HG02981 (cell line): ENCODE measurements at regions not wholly inside any gene's neighbourhood (a gene's known extent, or its start where the extent isn't known, plus 50 kb on each side); places are given as distances from the start of the nearest gene placed in this dataset.
"Not testable (repeated sequence)": the region's sequence is repeated elsewhere in the genome, so short reads cannot be mapped to it uniquely, and the experiment has no call there.

Experiments used
- ATAC-seq: cut with Tn5 transposase; IDR thresholded peaks from one replicate; pipeline ENCODE4 v1.9.1; 2021; ENCODE audit warnings: mild to moderate bottlenecking, moderate library complexity; ENCODE audit not compliant: unreplicated experiment

- no peak for ATAC-seq
These were observed 80.2 kb upstream of the SULF2 start for GRCh38 chr20:47865451-47865850.

- ATAC-seq: no peak
These were observed 78.7 kb upstream of the SULF2 start for GRCh38 chr20:47863981-47864380.

GRCh38 chr20:47863315-47863965 is 78.2 kb upstream of the SULF2 start:
- ATAC-seq: no peak

- ATAC-seq: no peak
These were observed 77.4 kb upstream of the SULF2 start for GRCh38 chr20:47862574-47863240.

GRCh38 chr20:47861116-47861515 is 75.8 kb upstream of the SULF2 start:
- no peak for ATAC-seq

GRCh38 chr20:47860049-47860830 is 75.0 kb upstream of the SULF2 start:
- no peak for ATAC-seq

- ATAC-seq: no peak
These were observed 74.0 kb upstream of the SULF2 start for GRCh38 chr20:47859278-47859677.

- no peak for ATAC-seq
These were observed 72.5 kb upstream of the SULF2 start for GRCh38 chr20:47857569-47858464.

GRCh38 chr20:47857187-47857568 is 71.9 kb upstream of the SULF2 start:
- ATAC-seq: no peak

GRCh38 chr20:47855799-47856198 is 70.5 kb upstream of the SULF2 start:
- ATAC-seq: no peak

GRCh38 chr20:47854687-47855212 is 69.5 kb upstream of the SULF2 start:
- ATAC-seq: no peak

- ATAC-seq: no peak
These were observed 66.5 kb upstream of the SULF2 start for GRCh38 chr20:47851774-47852173.

- ATAC-seq: no peak
These were observed 64.9 kb upstream of the SULF2 start for GRCh38 chr20:47850146-47850545.

- ATAC-seq: no peak
These were observed 64.3 kb upstream of the SULF2 start for GRCh38 chr20:47849596-47849995.

- no peak for ATAC-seq
These were observed 63.7 kb upstream of the SULF2 start for GRCh38 chr20:47849006-47849405.

- ATAC-seq: not testable (repeated sequence)
These were observed 63.3 kb upstream of the SULF2 start for GRCh38 chr20:47848534-47848933.

GRCh38 chr20:47847884-47848485 is 62.7 kb upstream of the SULF2 start:
- no peak for ATAC-seq

- ATAC-seq: not testable (repeated sequence)
These were observed 61.9 kb upstream of the SULF2 start for GRCh38 chr20:47847220-47847619.

GRCh38 chr20:47846651-47847050 is 61.4 kb upstream of the SULF2 start:
- ATAC-seq: not testable (repeated sequence)

- ATAC-seq: not testable (repeated sequence)
These were observed 60.2 kb upstream of the SULF2 start for GRCh38 chr20:47845382-47845977.
